Muscle of arm (tissue), 1 donor: ENCODE measurements at regions not wholly inside any gene's neighbourhood (a gene's known extent, or its start where the extent isn't known, plus 50 kb on each side); places are given as distances from the start of the nearest gene placed in this dataset.

Experiments used
- DNase-seq: peaks from one replicate; pipeline ENCODE4 v3.0.0-alpha.2; 2013

- DNase-seq = no peak
Measured at GRCh38 chr4:151940926-151941617, 180.3 kb upstream of the GATB start.

GRCh38 chr4:151940291-151940690 lies 179.5 kb upstream of the GATB start:
- no peak for DNase-seq

- DNase-seq = no peak
Measured at GRCh38 chr4:151939670-151940069, 178.9 kb upstream of the GATB start.

GRCh38 chr4:151935411-151935810 lies 174.6 kb upstream of the GATB start:
- DNase-seq = no peak

- DNase-seq = no peak
Measured at GRCh38 chr4:151934766-151935165, 174.0 kb upstream of the GATB start.

GRCh38 chr4:151933122-151933827 lies 172.5 kb upstream of the GATB start:
- no peak for DNase-seq

GRCh38 chr4:151931563-151931962 lies 170.8 kb upstream of the GATB start:
- DNase-seq = no peak

GRCh38 chr4:151930372-151930771 lies 169.6 kb upstream of the GATB start:
- DNase-seq = no peak

- no peak for DNase-seq
Measured at GRCh38 chr4:151928112-151928511, 167.3 kb upstream of the GATB start.

- no peak for DNase-seq
Measured at GRCh38 chr4:151922811-151923210, 162.0 kb upstream of the GATB start.

GRCh38 chr4:151922306-151922705 lies 161.5 kb upstream of the GATB start:
- DNase-seq = no peak

- no peak for DNase-seq
Measured at GRCh38 chr4:151921811-151922210, 161.0 kb upstream of the GATB start.

- no peak for DNase-seq
Measured at GRCh38 chr4:151921386-151921785, 160.6 kb upstream of the GATB start.

GRCh38 chr4:151917145-151917734 lies 156.4 kb upstream of the GATB start:
- DNase-seq = no peak

GRCh38 chr4:151912632-151913031 lies 151.8 kb upstream of the GATB start:
- DNase-seq = no peak

GRCh38 chr4:151911970-151912369 lies 151.2 kb upstream of the GATB start:
- no peak for DNase-seq

GRCh38 chr4:151908734-151909497 lies 148.1 kb upstream of the GATB start:
- no peak for DNase-seq

GRCh38 chr4:151908201-151908600 lies 147.4 kb upstream of the GATB start:
- DNase-seq = no peak

- no peak for DNase-seq
Measured at GRCh38 chr4:151906438-151906837, 145.6 kb upstream of the GATB start.

- DNase-seq = no peak
Measured at GRCh38 chr4:151905197-151905596, 144.4 kb upstream of the GATB start.

GRCh38 chr4:151901631-151902030 lies 140.8 kb upstream of the GATB start:
- DNase-seq = no peak

- DNase-seq = no peak
Measured at GRCh38 chr4:151896880-151897279, 136.1 kb upstream of the GATB start.

GRCh38 chr4:151895671-151896070 lies 134.9 kb upstream of the GATB start:
- DNase-seq = no peak
